ENCODE measurements at regions not wholly inside any gene's neighbourhood (a gene's known extent, or its start where the extent isn't known, plus 50 kb on each side); places are given as distances from the start of the nearest gene placed in this dataset.
"Not testable (repeated sequence)": the region's sequence is repeated elsewhere in the genome, so short reads cannot be mapped to it uniquely, and the experiment has no call there.

GRCh38 chr6:94902974-94903628 is 674.2 kb upstream of the MANEA start:
- DNase-seq, result no peak

- DNase-seq, result no peak
Measured at GRCh38 chr6:94899191-94899590, 678.1 kb upstream of the MANEA start.

- no peak for DNase-seq
Measured at GRCh38 chr6:94894300-94894699, 683.0 kb upstream of the MANEA start.

- no peak for DNase-seq
Measured at GRCh38 chr6:94893327-94893726, 684.0 kb upstream of the MANEA start.

- DNase-seq, result not testable (repeated sequence)
Measured at GRCh38 chr6:94873819-94874218, 703.5 kb upstream of the MANEA start.

- no peak for DNase-seq
Measured at GRCh38 chr6:94862112-94862511, 715.2 kb upstream of the MANEA start.

- DNase-seq, result no peak
Measured at GRCh38 chr6:94859924-94860323, 717.4 kb upstream of the MANEA start.

- not testable (repeated sequence) for DNase-seq
Measured at GRCh38 chr6:94856999-94857398, 720.3 kb upstream of the MANEA start.

GRCh38 chr6:94851329-94851728 is 726.0 kb upstream of the MANEA start:
- DNase-seq, result not testable (repeated sequence)

GRCh38 chr6:94845742-94846141 is 731.6 kb upstream of the MANEA start:
- no peak for DNase-seq

- DNase-seq, result no peak
Measured at GRCh38 chr6:94835264-94835663, 742.1 kb upstream of the MANEA start.

- no peak for DNase-seq
Measured at GRCh38 chr6:94813806-94814205, 763.5 kb upstream of the MANEA start.

- DNase-seq, result no peak
Measured at GRCh38 chr6:94801344-94801743, 776.0 kb upstream of the MANEA start.

GRCh38 chr6:94785514-94785913 is 791.8 kb upstream of the MANEA start:
- no peak for DNase-seq

GRCh38 chr6:94785081-94785480 is 792.3 kb upstream of the MANEA start:
- DNase-seq, result not testable (repeated sequence)

- DNase-seq, result no peak
Measured at GRCh38 chr6:94769197-94769596, 808.1 kb upstream of the MANEA start.

GRCh38 chr6:94751641-94752329 is 825.5 kb upstream of the MANEA start:
- no peak for DNase-seq

- no peak for DNase-seq
Measured at GRCh38 chr6:94736236-94736635, 841.1 kb upstream of the MANEA start.

- no peak for DNase-seq
Measured at GRCh38 chr6:94735270-94735669, 842.1 kb upstream of the MANEA start.

- no peak for DNase-seq
Measured at GRCh38 chr6:94734751-94735150, 842.6 kb upstream of the MANEA start.

- no peak for DNase-seq
Measured at GRCh38 chr6:94733066-94733465, 844.3 kb upstream of the MANEA start.

- no peak for DNase-seq
Measured at GRCh38 chr6:94727710-94728109, 849.6 kb upstream of the MANEA start.

- no peak for DNase-seq
Measured at GRCh38 chr6:94721459-94721858, 855.9 kb upstream of the MANEA start.

- no peak for DNase-seq
Measured at GRCh38 chr6:94713446-94713845, 863.9 kb upstream of the MANEA start.

- DNase-seq, result no peak
Measured at GRCh38 chr6:94698773-94699172, 878.6 kb upstream of the MANEA start.

All from right forelimb (tissue), 1 donor.